Peyer's patch (tissue), 4 donors: ENCODE measurements at regions not wholly inside any gene's neighbourhood (a gene's known extent, or its start where the extent isn't known, plus 50 kb on each side); places are given as distances from the start of the nearest gene placed in this dataset.

Experiments
- DNase-seq, 3 donors: peaks; one replicate each; pipeline ENCODE4 v3.0.0-alpha.2; 2017 to 2019
- H3K27ac ChIP-seq, 4 donors: fragments of 200-600 bp; sonication (generic); one replicate each; pipeline ENCODE4 v1.5.1; 2016 to 2019
- H3K27me3 ChIP-seq, 2 donors: fragments of 200-600 bp; sonication (generic); one replicate each; pipeline ENCODE4 v1.5.1; 2019
- H3K36me3 ChIP-seq, 3 donors: fragments of 200-600 bp; sonication (generic); one replicate each; pipeline ENCODE4 v1.5.1; 2016 to 2019
- H3K4me1 ChIP-seq, 4 donors: fragments of 200-600 bp; sonication (generic); one replicate each; pipeline ENCODE4 v1.5.1; 2016 to 2019
- H3K4me3 ChIP-seq, 4 donors: fragments of 200-600 bp; sonication (generic); 1 replicate in 3 of 4; 2 replicates in 1 of 4; pipeline ENCODE4 v1.5.1; 2016 to 2019; ENCODE audit warnings: mild to moderate bottlenecking in 1 of 4
- H3K9me3 ChIP-seq, 4 donors: fragments of 200-600 bp; sonication (generic); one replicate each; pipeline ENCODE4 v1.5.1; 2016 to 2019; ENCODE audit warnings: mild to moderate bottlenecking in 1 of 4
- CTCF ChIP-seq, 6 experiments: fragments of 450-650 bp in 4 of 6; fragments of 200-600 bp in 2 of 6; sonication (generic) in 1 of 6; IDR thresholded peaks; one replicate each; pipeline ENCODE4 v1.5.1; 2017 to 2019; ENCODE audit warnings: antibody characterized with exemption in 6 of 6, mild to moderate bottlenecking in 3 of 6, moderate library complexity in 1 of 6
- POLR2A ChIP-seq, 2 donors: fragments of 450-650 bp; IDR thresholded peaks; one replicate each; pipeline ENCODE4 v1.5.1; 2017; ENCODE audit warnings: antibody characterized with exemption in 2 of 2, mild to moderate bottlenecking in 2 of 2, moderate library complexity in 2 of 2

- no peaks in the 10 kb centered on the region for H3K9me3 ChIP-seq
- H3K27ac ChIP-seq = no peak overlapping the region
- DNase-seq = no peak
- no peaks in the 10 kb centered on the region for H3K4me1 ChIP-seq
- H3K36me3 ChIP-seq = no peaks in the 10 kb centered on the region
- no peak overlapping the region for H3K4me3 ChIP-seq
- TF ChIP-seq POLR2A (IDR thresholded peaks at IDR 0.05) = no peak
- TF ChIP-seq CTCF (IDR thresholded peaks at IDR 0.05) = no peak
- no peaks in the 10 kb centered on the region for H3K27me3 ChIP-seq
These were observed 95.0 kb downstream of the MACIR start for GRCh38 chr5:103353581-103353980.

GRCh38 chr5:103347716-103348423 is 89.3 kb downstream of the MACIR start:
- H3K27ac ChIP-seq = no peak overlapping the region
- no peak for TF ChIP-seq CTCF (IDR thresholded peaks at IDR 0.05)
- TF ChIP-seq POLR2A (IDR thresholded peaks at IDR 0.05) = no peak
- no peak overlapping the region for H3K4me3 ChIP-seq
- no peaks in the 10 kb centered on the region for H3K36me3 ChIP-seq
- no peaks in the 10 kb centered on the region for H3K4me1 ChIP-seq
- no peaks in the 10 kb centered on the region for H3K9me3 ChIP-seq
- no peak for DNase-seq
- H3K27me3 ChIP-seq = no peaks in the 10 kb centered on the region

- Histone ChIP-seq H3K27me3 (no peaks in the 10 kb centered on the region), H3K27ac (no peak overlapping the region), H3K9me3 (no peaks in the 10 kb centered on the region), H3K36me3 (no peaks in the 10 kb centered on the region), H3K4me1 (no peaks in the 10 kb centered on the region), H3K4me3 (no peak overlapping the region)
- no peak for DNase-seq
- TF ChIP-seq CTCF (IDR thresholded peaks at IDR 0.05) (no peak), POLR2A (IDR thresholded peaks at IDR 0.05) (no peak)
These were observed 87.7 kb downstream of the MACIR start for GRCh38 chr5:103346162-103346748.

GRCh38 chr5:103345461-103345860 is 86.9 kb downstream of the MACIR start:
- Histone ChIP-seq H3K4me3 (no peak overlapping the region), H3K36me3 (no peaks in the 10 kb centered on the region), H3K4me1 (no peaks in the 10 kb centered on the region), H3K27me3 (no peaks in the 10 kb centered on the region), H3K27ac (no peak overlapping the region), H3K9me3 (no peaks in the 10 kb centered on the region)
- TF ChIP-seq POLR2A (IDR thresholded peaks at IDR 0.05) = no peak
- no peak for TF ChIP-seq CTCF (IDR thresholded peaks at IDR 0.05)
- no peak for DNase-seq

GRCh38 chr5:103340717-103341388 is 82.3 kb downstream of the MACIR start:
- TF ChIP-seq CTCF (IDR thresholded peaks at IDR 0.05) (no peak), POLR2A (IDR thresholded peaks at IDR 0.05) (no peak)
- H3K9me3 ChIP-seq = no peaks in the 10 kb centered on the region

More at GRCh38 chr5:103340717-103341388, 82.3 kb downstream of the MACIR start:
- H3K4me1 ChIP-seq = no peaks in the 10 kb centered on the region
- no peak overlapping the region for H3K4me3 ChIP-seq
- no peaks in the 10 kb centered on the region for H3K36me3 ChIP-seq
- no peaks in the 10 kb centered on the region for H3K27me3 ChIP-seq
- no peak for DNase-seq
- H3K27ac ChIP-seq = no peak overlapping the region
